K562 (cell line): ENCODE measurements at regions not wholly inside any gene's neighbourhood (a gene's known extent, or its start where the extent isn't known, plus 50 kb on each side); places are given as distances from the start of the nearest gene placed in this dataset.

Experiments
- ATAC-seq: fragments of 200-7000 bp; cut with Tn5 transposase; 3 replicates; pipeline ENCODE4 v1.9.1; 2020; ENCODE audit warnings: moderate library complexity
- BruUV-seq: library from RNA; stranded (reverse); fragments of 400-500 nt; replicated peaks from 2 replicates; lab custom pipeline; 2021; lab: Mats Ljungman, UMichigan
- CTCF ChIA-PET: fragments of 300-600 bp; formaldehyde crosslinking; extraction: SDS; loops from one replicate; lab custom pipeline; 2021; ENCODE audit warnings: low intra/inter-chr PET ratio; lab: Yijun Ruan, JAX
- POLR2A ChIA-PET: fragments of 300-600, 350-650 bp; sonication (Branson Sonifier 250); formaldehyde crosslinking; extraction: SDS; loops from one replicate; lab custom pipeline; 2021; ENCODE audit warnings: antibody characterized with exemption, inconsistent platforms; lab: Yijun Ruan, JAX
- DNase-seq, 4 experiments: peaks; one replicate each; pipeline versions ENCODE4 v3.0.0 to v3.0.0-alpha.2; 2011 to 2018; ENCODE audit warnings: low spot score in 3 of 4, mixed read lengths in 3 of 4; ENCODE audit errors: extremely low read depth in 1 of 4
- FAIRE-seq: peaks from 2 replicates; lab custom pipeline; 2011; peaks lifted over from hg19 to GRCh38; lab: Jason Lieb, UNC
- H2AFZ ChIP-seq: 2 replicates; pipeline ENCODE4 v1.6.0; 2011; ENCODE audit warnings: low read depth, low read length, control low read depth, inconsistent platforms
- H3K27ac ChIP-seq: fragments of 200-600 bp; 3 replicates; pipeline ENCODE4 v1.8.0; 2011; ENCODE audit warnings: low read depth, mild to moderate bottlenecking, control low read depth, inconsistent platforms, low read length, moderate library complexity, mixed read lengths; ENCODE audit errors: extremely low read depth
- H3K27me3 ChIP-seq, 2 experiments: fragments of 300-600 bp in 1 of 2; 2 replicates in 1 of 2; 3 replicates in 1 of 2; pipeline versions ENCODE4 v1.6.0 to v1.8.0; 2011; ENCODE audit warnings: inconsistent platforms in 2 of 2, low read length in 2 of 2, mild to moderate bottlenecking in 1 of 2, mixed read lengths in 1 of 2, moderate library complexity in 1 of 2; ENCODE audit not compliant: control insufficient read depth in 2 of 2, insufficient read depth in 2 of 2
- H3K36me3 ChIP-seq: fragments of 300-600 bp; 3 replicates; pipeline ENCODE4 v1.8.0; 2011; ENCODE audit warnings: mild to moderate bottlenecking, low read length, inconsistent platforms; ENCODE audit not compliant: control insufficient read depth, insufficient read depth
- H3K4me1 ChIP-seq, 2 experiments: fragments of 200-600 bp in 1 of 2; replicated peaks in 1 of 2; 2 replicates in 1 of 2; 3 replicates in 1 of 2; pipeline versions ENCODE4 v1.5.1 to v1.8.0; 2011; ENCODE audit warnings: inconsistent platforms in 2 of 2, low read length in 2 of 2, mild to moderate bottlenecking in 1 of 2, mixed read lengths in 1 of 2, moderate library complexity in 1 of 2; ENCODE audit not compliant: control insufficient read depth in 2 of 2, insufficient read depth in 2 of 2
- H3K4me2 ChIP-seq: 2 replicates; pipeline ENCODE4 v1.6.1; 2011; ENCODE audit warnings: low read length, control low read depth, inconsistent platforms, mixed read lengths; ENCODE audit not compliant: insufficient read depth
- H3K4me3 ChIP-seq: fragments of 200-600 bp; sonication (generic), shearing (Covaris generic); 2 replicates; pipeline ENCODE4 v1.5.1; 2016; ENCODE audit warnings: control low read depth, inconsistent platforms
- H3K79me2 ChIP-seq: fragments of 200-600 bp; 3 replicates; pipeline ENCODE4 v1.8.0; 2011; ENCODE audit warnings: low read length, inconsistent platforms; ENCODE audit not compliant: control insufficient read depth, insufficient read depth
- H3K9ac ChIP-seq, 2 experiments: 2 replicates each; pipeline versions ENCODE4 v1.6.0 to v1.6.1; 2011; ENCODE audit warnings: low read depth in 2 of 2, low read length in 2 of 2, control low read depth in 1 of 2, inconsistent platforms in 1 of 2, mild to moderate bottlenecking in 1 of 2, mixed read lengths in 1 of 2; ENCODE audit not compliant: insufficient read depth in 1 of 2
- H3K9me1 ChIP-seq: one replicate; pipeline ENCODE4 v1.6.0; 2011; ENCODE audit warnings: inconsistent platforms, mild to moderate bottlenecking, low read length, moderate library complexity; ENCODE audit not compliant: control insufficient read depth, insufficient read depth
- H3K9me3 ChIP-seq: replicated peaks from 2 replicates; pipeline ENCODE4 v1.5.1; 2011; ENCODE audit warnings: low read depth, low read length, inconsistent platforms; ENCODE audit not compliant: control insufficient read depth, insufficient read depth
- H4K20me1 ChIP-seq: replicated peaks from 2 replicates; pipeline ENCODE4 v1.6.1; 2011; ENCODE audit warnings: low read length, inconsistent platforms, mixed read lengths; ENCODE audit not compliant: control insufficient read depth, insufficient read depth
- PRMT5 ChIP-seq: sonication (generic); formaldehyde crosslinking; IDR thresholded peaks from 2 replicates; pipeline ENCODE4 v1.5.0; 2020; ENCODE audit warnings: missing genetic modification reagents
- ZNF609 ChIP-seq: sonication (generic); formaldehyde crosslinking; IDR thresholded peaks from 2 replicates; pipeline ENCODE4 v1.8.1; 2023; ENCODE audit warnings: missing genetic modification reagents, mild to moderate bottlenecking, borderline replicate concordance
- ZNF780A ChIP-seq: fragments of 250-450 bp; sonication (Bioruptor Pico); IDR thresholded peaks from 2 replicates; pipeline ENCODE4 v1.5.0; 2021; ENCODE audit warnings: mild to moderate bottlenecking
- WGBS: fragments of 100-300 bp; shearing (Covaris generic); methylation state at CpG from one replicate; pipeline ENCODE4 v1.1.6; 2016; ENCODE audit warnings: low coverage, mixed read lengths; ENCODE audit not compliant: insufficient coverage; ENCODE audit errors: missing lambda C conversion rate; 5-methylcytosine and 5-hydroxymethylcytosine counted together
- in situ Hi-C: fragments of 300-500 bp; cut with MboI; formaldehyde crosslinking; loops from 4 replicates; pipeline ENCODE4 v1.15.0; 2018; ENCODE audit warnings: inconsistent platforms, mixed read lengths
- intact Hi-C: fragments of 100-400 bp; cut with micrococcal nuclease; formaldehyde crosslinking; loops from 2 replicates; pipeline ENCODE4 v1.14.2; 2022

DNA sequence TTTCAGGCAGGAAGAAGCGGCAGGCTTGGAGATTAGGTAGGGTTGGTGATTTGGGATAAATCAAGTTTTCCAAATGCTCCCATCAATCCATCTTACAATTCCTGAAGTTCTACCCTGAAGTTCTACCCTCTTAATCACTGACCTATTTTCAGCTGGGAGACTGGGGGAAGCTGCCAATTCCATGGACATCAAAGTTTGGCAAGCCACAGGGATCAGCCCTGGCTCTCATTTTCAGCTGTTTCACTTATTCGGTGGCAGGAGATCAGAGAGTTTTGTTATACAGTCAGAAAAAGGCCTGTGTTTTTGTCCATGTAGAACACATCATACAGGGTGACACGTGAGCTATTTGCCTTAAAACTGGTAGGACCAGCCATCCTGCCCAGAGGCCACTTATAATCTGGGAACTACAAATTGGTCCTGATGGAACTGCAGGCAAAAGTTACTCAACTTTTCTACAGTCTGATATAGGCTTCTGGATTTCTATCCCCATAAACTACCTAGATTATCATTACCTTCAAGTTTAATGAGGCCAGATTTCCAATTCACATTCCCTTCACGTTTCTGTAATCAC lies 112.9 kb upstream of the ZNF746 start:
- intact Hi-C loops (no loop called here), in situ Hi-C loops (no loop called here)
- H3K4me3 ChIP-seq = no peak overlapping the region
- DNase-seq (no peak), ATAC-seq (no peak)
- no peaks in the 10 kb centered on the region for H3K79me2 ChIP-seq
- no peak overlapping the region for H3K4me2 ChIP-seq
- H3K27me3 ChIP-seq = no peaks in the 10 kb centered on the region
- no TSS peak for BruUV-seq
- ChIA-PET POLR2A (interaction anchor here (3.1 to 3.6 kb wide), 2 partner anchors 9 to 14 kb away, joined by 8 to 18 read pairs; no protein-coding TSS in a partner anchor), CTCF (interaction anchor here (1.1 kb wide), 1 partner anchor 14 kb away, joined by 3 read pairs; no protein-coding TSS in a partner anchor)
- no peaks in the 10 kb centered on the region for H3K9me3 ChIP-seq
- H3K36me3 ChIP-seq = peaks cover 94% of the 10 kb centered on the region
- no peak overlapping the region for H3K27ac ChIP-seq
- no peaks in the 10 kb centered on the region for H3K4me1 ChIP-seq
- H2AFZ ChIP-seq = no peak overlapping the region
- TF ChIP-seq ZNF609 (CRISPR knock-in tag) (no peak), PRMT5 (CRISPR knock-in tag) (no peak), ZNF780A (CRISPR knock-in tag) (no peak)
- TF ChIP-seq, all 486 proteins: peak for 0
- no peak for FAIRE-seq
- no peak overlapping the region for H3K9ac ChIP-seq
- H4K20me1 ChIP-seq = no peaks in the 10 kb centered on the region; the same call in 1 of the 2 replicates
- 93% methylated on average over 4 of the region's 4 CpGs for WGBS
- no peaks in the 10 kb centered on the region for H3K9me1 ChIP-seq
